ENCODE measurements at regions not wholly inside any gene's neighbourhood (a gene's known extent, or its start where the extent isn't known, plus 50 kb on each side); places are given as distances from the start of the nearest gene placed in this dataset.

DNA sequence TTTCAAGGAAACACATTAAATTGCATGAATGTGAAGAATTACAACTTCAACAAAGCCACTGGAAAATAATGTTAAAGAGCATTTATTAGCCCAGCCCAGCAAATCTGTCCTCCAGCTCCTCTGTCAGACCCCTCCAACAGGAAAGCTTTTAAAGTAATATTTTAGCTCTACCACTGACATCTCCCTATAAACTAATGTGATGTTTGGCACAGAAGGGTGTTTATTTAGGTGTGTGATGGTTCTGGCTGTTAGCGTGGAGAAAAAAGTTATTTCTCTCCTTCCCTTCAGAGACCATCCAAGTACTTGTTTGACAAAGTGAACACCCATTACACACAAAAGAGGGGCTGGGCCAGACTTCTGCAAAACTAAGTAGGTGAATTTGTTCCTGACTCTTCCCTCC is 111.9 kb upstream of the TARS1 start:
- TF ChIP-seq, protein P1, sequence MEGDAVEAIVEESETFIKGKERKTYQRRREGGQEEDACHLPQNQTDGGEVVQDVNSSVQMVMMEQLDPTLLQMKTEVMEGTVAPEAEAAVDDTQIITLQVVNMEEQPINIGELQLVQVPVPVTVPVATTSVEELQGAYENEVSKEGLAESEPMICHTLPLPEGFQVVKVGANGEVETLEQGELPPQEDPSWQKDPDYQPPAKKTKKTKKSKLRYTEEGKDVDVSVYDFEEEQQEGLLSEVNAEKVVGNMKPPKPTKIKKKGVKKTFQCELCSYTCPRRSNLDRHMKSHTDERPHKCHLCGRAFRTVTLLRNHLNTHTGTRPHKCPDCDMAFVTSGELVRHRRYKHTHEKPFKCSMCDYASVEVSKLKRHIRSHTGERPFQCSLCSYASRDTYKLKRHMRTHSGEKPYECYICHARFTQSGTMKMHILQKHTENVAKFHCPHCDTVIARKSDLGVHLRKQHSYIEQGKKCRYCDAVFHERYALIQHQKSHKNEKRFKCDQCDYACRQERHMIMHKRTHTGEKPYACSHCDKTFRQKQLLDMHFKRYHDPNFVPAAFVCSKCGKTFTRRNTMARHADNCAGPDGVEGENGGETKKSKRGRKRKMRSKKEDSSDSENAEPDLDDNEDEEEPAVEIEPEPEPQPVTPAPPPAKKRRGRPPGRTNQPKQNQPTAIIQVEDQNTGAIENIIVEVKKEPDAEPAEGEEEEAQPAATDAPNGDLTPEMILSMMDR (IDR thresholded peaks at IDR 0.05; ENCODE audit: poor library complexity, severe bottlenecking) = no peak
- TF ChIP-seq, protein P2, sequence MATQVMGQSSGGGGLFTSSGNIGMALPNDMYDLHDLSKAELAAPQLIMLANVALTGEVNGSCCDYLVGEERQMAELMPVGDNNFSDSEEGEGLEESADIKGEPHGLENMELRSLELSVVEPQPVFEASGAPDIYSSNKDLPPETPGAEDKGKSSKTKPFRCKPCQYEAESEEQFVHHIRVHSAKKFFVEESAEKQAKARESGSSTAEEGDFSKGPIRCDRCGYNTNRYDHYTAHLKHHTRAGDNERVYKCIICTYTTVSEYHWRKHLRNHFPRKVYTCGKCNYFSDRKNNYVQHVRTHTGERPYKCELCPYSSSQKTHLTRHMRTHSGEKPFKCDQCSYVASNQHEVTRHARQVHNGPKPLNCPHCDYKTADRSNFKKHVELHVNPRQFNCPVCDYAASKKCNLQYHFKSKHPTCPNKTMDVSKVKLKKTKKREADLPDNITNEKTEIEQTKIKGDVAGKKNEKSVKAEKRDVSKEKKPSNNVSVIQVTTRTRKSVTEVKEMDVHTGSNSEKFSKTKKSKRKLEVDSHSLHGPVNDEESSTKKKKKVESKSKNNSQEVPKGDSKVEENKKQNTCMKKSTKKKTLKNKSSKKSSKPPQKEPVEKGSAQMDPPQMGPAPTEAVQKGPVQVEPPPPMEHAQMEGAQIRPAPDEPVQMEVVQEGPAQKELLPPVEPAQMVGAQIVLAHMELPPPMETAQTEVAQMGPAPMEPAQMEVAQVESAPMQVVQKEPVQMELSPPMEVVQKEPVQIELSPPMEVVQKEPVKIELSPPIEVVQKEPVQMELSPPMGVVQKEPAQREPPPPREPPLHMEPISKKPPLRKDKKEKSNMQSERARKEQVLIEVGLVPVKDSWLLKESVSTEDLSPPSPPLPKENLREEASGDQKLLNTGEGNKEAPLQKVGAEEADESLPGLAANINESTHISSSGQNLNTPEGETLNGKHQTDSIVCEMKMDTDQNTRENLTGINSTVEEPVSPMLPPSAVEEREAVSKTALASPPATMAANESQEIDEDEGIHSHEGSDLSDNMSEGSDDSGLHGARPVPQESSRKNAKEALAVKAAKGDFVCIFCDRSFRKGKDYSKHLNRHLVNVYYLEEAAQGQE (IDR thresholded peaks at IDR 0.05; ENCODE audit: borderline replicate concordance) = no peak
- TF ChIP-seq TAF1 (IDR thresholded peaks at IDR 0.05; ENCODE audit: low read depth) = no peak
- no peak for TF ChIP-seq SMC3 (conservative IDR thresholded peaks at IDR 0.05; ENCODE audit: poor library complexity)
- TF ChIP-seq EP300 (conservative IDR thresholded peaks at IDR 0.05; ENCODE audit: poor library complexity, severe bottlenecking) = no peak
- TF ChIP-seq EZH2 (IDR thresholded peaks at IDR 0.05; ENCODE audit: borderline replicate concordance, insufficient read depth, low read length, poor library complexity, severe bottlenecking) = no peak
- no peak for TF ChIP-seq POLR2AphosphoS5 (IDR thresholded peaks at IDR 0.05)

All from neural cell (in vitro differentiated cells).